GM11168 (cell line): ENCODE measurements at regions not wholly inside any gene's neighbourhood (a gene's known extent, or its start where the extent isn't known, plus 50 kb on each side); places are given as distances from the start of the nearest gene placed in this dataset.

Experiments used
- in situ Hi-C: fragments of 300-500 bp; cut with MboI; formaldehyde crosslinking; loops from one replicate; pipeline ENCODE4 v1.12.0; 2022; ENCODE audit warnings: low sequenced_read_pairs; ENCODE audit not compliant: unreplicated experiment

DNA sequence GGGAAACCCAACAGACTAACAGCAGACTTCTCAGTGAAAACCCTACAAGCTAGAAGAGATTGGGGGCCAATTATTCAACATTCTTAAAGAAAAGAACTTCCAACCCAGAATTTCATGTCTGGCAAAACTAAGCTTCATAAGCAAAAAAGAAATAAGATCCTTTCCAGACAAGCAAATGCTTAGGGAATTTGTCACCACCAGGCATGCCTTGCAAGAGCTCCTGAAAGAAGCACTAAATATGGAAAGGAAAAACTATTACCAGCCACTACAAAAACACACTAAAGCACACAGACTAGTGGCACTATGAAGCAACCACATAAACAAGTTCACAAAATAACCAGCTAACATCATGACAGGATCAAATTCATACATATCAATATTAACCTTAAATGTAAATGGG is 131.1 kb downstream of the OR2K2 start:
- in situ Hi-C loops: no loop called here

GRCh38 chr9:111197256-111197655 is 132.8 kb downstream of the OR2K2 start:
- in situ Hi-C loops: no loop called here

GRCh38 chr9:111195766-111196165 is 134.3 kb downstream of the OR2K2 start:
- in situ Hi-C loops: no loop called here

DNA sequence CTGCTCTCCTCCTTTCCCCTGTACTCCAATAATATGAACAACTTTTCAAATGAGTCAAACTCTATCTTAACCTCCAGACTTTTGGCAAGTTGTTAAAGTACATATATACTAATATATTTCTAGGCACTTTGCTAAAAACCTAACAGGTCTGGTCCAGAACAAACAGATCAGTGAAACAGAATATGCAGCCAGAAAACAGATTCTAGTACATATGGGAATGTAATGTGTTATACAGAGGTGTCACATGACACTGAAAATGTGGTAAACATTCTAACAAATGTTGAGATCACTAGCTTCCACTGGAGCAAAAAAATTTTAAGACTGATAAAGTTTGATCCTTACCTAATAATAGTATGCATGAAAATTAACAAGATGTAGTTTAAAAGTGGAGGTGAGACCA is 136.9 kb downstream of the OR2K2 start:
- in situ Hi-C loops: no loop called here

DNA sequence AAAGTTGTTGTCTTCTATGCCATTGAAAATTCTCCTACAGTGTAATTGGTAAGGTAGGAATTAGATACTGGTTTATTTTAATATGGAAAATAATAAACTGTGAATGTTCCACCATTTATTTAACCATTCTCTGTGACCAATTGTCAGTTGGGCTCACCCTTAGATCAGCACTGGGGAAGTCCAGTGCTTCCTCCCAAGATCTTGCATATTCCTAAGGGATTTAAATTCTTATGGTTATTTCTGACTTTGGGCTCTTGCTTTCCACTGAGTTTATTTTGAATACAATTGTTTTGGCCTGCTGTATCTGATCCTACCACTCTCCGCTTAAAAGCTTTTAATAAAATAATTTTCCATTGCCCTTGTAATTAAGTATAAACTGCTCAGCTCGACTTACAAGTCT is 137.4 kb downstream of the OR2K2 start:
- in situ Hi-C loops: no loop called here

DNA sequence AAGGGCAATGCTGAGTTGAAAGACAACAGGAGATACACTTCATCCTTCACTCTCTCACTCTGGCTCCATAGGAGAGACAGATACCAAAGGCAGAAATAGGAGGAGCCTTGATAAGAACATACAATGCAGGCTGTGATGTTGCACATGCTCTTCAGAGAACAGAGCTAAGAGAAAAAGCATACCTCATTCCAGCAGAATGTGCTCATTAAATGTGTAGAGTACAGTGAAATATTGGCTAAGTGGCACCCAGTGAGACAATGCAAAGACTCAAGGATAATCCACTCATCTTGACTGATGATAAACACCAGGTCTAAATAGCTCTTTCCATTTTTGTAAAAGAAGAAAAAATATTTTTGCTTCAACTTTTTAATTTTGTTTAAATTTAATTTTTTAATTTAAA is 139.7 kb downstream of the OR2K2 start:
- in situ Hi-C loops: no loop called here

DNA sequence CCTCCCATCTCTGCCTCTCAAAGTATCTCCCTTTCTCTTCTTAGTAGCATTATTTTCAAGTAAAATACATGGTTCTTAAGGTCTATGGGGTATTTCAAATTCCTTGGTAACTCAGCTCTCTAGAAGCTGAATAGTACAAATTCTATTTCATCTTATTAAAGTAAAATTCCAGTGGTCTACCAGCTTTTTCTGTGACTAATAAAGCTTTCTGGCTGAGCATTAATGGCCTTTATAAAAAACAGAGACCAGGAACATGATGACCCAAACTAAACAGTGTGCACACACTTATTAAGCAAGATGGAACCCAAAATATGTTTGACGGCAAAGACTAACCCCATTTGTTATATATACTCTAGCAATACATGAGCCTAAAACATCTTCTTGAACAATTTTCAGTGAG is 142.6 kb downstream of the OR2K2 start:
- in situ Hi-C loops: no loop called here

DNA sequence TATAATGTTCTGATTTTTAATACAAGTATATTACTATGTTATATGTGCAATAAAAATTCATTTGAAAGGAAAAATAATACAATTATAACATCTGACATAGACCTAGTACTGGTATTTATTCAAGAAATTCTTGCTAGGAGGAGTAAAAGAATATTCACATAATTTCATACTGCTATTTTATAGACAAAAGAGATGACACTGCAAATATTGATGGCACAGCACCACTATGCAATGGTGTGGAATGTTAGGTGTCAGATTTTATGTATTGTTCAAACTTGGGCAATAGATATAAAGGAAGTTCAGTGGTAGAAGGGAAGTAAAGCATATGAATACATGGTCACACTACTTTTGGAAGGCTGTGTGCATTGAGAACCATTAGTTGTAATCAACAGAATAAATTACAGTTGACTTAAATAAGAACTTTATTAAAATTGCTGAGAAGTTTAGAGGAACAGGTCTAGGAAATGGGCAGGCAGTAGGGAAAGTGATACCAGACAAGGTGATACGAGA is 143.9 kb downstream of the OR2K2 start:
- in situ Hi-C loops: no loop called here

DNA sequence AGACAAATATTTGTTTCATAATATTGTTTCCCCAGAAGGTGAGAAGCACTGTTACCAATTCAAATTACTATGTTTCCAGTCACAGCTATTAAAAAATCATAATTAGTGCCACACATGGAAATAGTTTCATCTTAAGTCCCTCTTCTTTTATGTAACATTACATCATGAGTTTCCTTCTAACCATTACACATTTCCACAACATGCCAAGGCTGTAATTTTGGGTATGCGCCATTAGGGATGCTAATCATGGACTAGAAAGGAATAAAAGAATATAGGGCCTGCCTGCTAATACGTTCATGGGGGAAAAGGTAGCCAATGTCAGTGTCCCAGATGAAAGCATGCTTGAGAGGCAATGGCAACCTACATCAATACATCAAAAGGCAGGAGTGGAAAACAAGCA is 142.5 kb upstream of the LPAR1 start:
- in situ Hi-C loops: no loop called here

- in situ Hi-C loops: no loop called here
Measured at GRCh38 chr9:111179577-111179976, 141.3 kb upstream of the LPAR1 start.

- in situ Hi-C loops: no loop called here
Measured at GRCh38 chr9:111178331-111179055, 140.2 kb upstream of the LPAR1 start.

GRCh38 chr9:111176511-111176910 is 138.2 kb upstream of the LPAR1 start:
- in situ Hi-C loops: no loop called here

GRCh38 chr9:111175350-111175749 is 137.1 kb upstream of the LPAR1 start:
- in situ Hi-C loops: no loop called here

DNA sequence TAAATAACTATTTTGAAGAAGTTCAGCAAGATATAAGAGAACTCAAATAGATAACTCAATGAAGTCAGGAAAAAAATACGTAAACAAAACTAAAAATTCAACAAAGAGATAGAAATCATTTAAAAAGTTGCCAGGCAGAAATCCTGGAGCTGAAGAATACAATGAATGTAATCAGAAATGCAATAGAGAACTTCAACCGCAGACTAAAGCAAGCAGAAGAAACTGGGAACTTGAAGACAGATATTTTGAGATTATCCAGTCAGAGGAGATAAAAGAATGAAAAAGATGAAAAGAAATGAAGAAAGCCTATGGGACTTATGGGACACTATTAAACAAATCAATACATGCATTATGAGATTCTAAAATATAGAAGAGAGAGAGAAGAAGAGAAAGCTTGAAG is 129.1 kb upstream of the LPAR1 start:
- in situ Hi-C loops: no loop called here

DNA sequence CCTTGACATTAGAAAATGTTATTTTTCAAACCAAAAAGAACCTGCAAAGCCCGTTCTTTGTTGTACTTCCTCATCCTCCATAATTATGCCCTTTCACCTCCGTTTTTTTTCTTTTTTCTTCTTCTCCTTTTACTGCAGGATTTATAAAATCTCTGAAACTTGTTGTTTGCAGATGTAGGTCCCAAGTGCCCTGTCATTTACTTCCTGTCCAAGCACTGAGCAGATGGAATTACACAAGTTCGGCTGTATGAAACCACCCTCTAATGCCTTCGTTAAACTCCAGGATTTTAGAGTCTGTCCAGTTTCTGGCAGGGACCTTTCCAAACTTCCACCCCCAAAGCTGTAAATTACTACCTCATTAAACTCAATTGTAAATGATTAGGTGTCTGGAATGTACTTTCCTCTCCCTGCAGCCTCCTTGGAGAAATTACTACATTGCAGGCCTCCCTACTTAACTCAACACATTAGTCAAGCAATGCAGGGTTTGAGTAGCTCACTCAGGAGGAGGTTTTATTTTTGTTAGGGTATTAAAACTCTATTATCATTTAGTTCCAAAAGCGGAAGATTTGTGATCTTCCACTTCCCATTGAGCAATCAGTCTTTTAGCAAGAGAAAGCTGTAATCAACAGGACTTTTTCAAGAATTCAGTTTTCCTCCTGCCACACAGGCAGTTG is 125.6 kb upstream of the LPAR1 start:
- in situ Hi-C loops: no loop called here

DNA sequence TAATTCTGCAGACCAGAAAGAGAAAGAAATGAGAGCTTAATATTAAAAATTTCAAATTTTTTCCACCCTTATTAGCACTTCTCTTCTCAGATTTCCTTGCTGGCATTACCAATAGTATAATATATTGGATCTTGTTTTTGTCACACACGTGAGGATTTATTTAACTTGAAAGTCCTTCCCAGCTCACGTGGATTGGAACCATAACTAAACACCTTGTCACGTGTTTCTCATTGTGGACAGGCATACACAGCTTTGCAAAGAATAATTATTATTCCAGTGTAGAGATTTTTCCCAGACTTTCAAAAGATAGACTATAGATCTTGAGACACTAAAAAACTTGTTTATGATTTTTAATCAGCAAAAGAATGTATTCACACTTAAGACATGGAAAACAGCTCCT is 123.8 kb upstream of the LPAR1 start:
- in situ Hi-C loops: no loop called here

DNA sequence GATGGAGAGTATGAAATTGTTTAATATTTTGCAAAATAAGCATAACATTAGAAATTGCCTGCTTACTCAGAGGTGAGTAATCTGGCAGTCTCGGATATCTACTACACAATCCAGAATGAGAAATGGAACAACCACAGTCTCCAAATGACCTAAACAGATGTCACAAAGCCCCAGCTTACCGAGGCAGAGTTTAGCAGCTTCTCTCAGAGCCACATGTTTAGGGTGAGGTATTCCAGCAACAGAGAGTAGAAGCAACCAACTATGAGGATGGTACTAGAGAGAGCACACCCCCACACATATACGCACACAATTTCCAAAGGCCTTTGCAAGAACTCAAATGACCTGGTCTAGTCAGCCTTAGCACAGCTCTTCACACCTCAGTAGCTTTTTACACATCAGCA is 122.7 kb upstream of the LPAR1 start:
- in situ Hi-C loops: no loop called here

GRCh38 chr9:111158999-111159398 is 120.7 kb upstream of the LPAR1 start:
- in situ Hi-C loops: no loop called here

GRCh38 chr9:111158363-111158762 is 120.1 kb upstream of the LPAR1 start:
- in situ Hi-C loops: no loop called here

- in situ Hi-C loops: no loop called here
Measured at GRCh38 chr9:111154081-111154562, 115.9 kb upstream of the LPAR1 start.

DNA sequence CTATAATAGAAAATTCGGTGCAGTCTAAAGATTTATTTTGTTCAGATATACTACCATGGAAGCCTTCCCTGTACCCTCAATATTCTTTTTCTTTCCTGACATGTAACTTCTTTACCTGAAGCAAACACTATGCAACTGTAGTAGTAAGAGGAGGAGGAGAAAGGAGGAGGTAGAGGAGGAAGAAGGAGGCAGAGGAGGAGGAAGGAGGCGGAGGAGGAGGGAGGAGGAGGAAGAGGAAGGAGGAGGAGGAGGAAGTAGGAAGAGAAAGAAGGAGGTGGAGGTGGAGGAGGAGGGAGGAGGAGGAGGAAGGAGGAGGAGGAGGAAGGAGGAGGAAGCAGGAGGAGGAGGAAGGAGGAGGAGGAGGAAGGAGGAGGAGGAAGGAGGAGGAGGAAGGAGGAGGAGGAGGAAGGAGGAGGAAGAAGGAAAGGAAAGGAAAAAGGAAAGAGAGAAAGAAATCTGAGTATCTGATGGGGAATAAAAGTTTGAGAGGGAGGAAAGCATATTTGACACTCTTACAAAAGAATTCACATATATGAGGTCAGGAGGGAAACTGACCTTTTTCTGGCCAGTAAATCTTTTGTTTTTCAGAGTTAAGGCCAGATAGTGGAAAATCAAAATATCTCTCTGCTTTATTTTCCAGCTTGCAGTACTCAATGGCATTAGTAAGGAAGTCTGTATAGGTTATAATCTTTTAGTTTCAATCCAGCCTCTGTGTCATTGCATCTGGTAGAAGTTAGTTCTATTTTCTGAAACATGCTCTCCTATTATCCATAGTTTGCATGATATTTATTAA is 114.5 kb upstream of the LPAR1 start:
- in situ Hi-C loops: no loop called here
